ENCODE measurements at regions not wholly inside any gene's neighbourhood (a gene's known extent, or its start where the extent isn't known, plus 50 kb on each side); places are given as distances from the start of the nearest gene placed in this dataset.
"Not testable (repeated sequence)": the region's sequence is repeated elsewhere in the genome, so short reads cannot be mapped to it uniquely, and the experiment has no call there.

- Mint-ChIP-seq H3K4me3 (no peak overlapping the region), H3K27ac (no peak overlapping the region), H3K36me3 (ENCODE audit: low read depth) (no peaks in the 10 kb centered on the region), H3K4me1 (no peaks in the 10 kb centered on the region), H3K27me3 (no peaks in the 10 kb centered on the region), H3K9me3 (no peaks in the 10 kb centered on the region)
- ATAC-seq (replicated peaks), result no peak
Measured at GRCh38 chrX:128676651-128677050, 624.4 kb upstream of the ACTRT1 start.

DNA sequence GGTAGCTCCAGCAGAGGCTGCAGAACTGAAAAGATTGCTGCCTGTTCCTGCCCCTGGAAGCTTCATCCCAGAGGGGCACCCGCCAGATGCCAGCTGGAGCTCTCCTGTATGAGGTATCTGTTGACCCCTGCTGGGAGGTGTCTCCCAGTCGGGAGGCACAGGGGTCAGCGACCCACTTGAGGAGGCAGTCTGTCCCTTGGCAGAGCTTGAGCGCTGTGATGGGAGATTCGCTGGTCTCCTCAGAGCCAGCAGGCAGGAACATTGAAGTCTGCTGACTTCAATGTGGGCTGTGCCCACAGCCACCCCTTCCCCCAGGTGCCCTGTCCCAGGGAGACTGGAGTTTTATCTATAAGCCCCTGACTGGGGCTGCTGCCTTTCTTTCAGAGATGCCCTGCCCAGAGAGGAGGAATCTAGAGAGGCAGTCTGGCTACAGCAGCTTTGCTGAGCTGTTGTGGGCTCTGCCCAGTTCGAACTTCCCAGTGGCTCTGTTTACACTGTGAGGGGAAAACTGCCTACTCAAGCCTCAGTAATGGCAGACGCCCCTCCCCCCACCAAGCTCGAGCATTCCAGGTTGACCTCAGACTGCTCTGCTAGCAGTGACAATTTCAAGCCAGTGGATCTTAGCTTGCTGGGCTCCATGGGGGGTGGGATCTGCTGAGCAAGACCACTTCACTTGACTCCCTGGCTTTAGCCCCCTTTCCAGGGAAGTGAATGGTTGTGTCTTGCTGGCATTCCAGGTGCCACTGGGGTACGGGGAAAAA lies 622.3 kb upstream of the ACTRT1 start:
- not testable (repeated sequence) for H3K36me3 Mint-ChIP-seq (ENCODE audit: low read depth); H3K4me3 Mint-ChIP-seq; H3K27me3 Mint-ChIP-seq; H3K9me3 Mint-ChIP-seq; H3K4me1 Mint-ChIP-seq; H3K27ac Mint-ChIP-seq; ATAC-seq (replicated peaks)

DNA sequence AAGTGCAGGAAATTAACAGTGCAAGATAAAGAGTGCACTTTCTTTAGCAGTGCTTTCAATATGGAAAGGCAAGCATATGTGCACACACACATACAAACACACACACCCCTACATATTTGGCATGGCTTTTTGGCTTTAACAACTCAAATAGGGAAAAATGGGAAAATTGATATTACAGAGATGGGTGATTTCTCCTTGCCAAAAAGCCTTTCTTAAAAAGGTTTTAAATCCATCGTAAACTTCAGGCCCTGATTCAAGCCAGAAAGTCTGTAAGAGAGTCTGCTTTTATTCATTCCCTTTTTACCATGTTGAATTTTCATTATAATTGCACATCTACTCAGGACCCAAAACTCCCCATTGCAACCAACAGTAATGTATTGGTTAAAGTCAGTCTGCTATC lies 612.0 kb upstream of the ACTRT1 start:
- no peaks in the 10 kb centered on the region for H3K36me3 Mint-ChIP-seq (ENCODE audit: low read depth)
- no peak overlapping the region for H3K4me3 Mint-ChIP-seq
- H3K27me3 Mint-ChIP-seq, result no peaks in the 10 kb centered on the region
- no peaks in the 10 kb centered on the region for H3K9me3 Mint-ChIP-seq
- no peak overlapping the region for H3K27ac Mint-ChIP-seq
- ATAC-seq (replicated peaks), result no peak
- H3K4me1 Mint-ChIP-seq, result no peaks in the 10 kb centered on the region

DNA sequence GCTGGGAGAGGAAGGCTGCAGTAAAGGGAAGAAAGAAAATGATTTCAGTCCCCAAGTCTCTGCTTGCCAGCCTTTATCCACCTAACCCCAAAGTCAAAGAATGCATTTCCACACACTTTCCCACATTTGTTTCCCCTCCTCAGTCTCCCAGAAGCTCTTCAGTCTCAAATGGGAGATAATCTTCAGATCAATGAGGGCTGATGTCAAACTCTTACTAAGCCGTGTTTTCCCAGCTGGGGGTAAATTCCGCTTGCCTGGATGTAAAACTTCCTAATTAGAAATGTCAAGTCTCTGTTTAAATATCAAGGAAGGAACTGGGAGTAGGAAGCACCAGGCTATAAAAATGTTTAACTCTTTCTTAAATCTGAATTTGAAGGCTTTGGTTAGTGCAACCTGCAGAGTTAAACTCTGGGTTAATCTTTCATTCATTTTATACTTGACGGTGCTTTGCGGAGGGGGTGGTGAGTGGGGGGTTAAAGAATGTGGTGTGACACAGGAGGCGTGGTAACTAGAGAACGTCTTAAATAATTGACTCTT lies 601.4 kb upstream of the ACTRT1 start:
- Mint-ChIP-seq H3K27ac (no peak overlapping the region), H3K9me3 (no peaks in the 10 kb centered on the region), H3K4me3 (no peak overlapping the region), H3K4me1 (no peaks in the 10 kb centered on the region), H3K27me3 (no peaks in the 10 kb centered on the region), H3K36me3 (ENCODE audit: low read depth) (no peaks in the 10 kb centered on the region)
- ATAC-seq (replicated peaks), result no peak

GRCh38 chrX:128650326-128650725 lies 598.1 kb upstream of the ACTRT1 start:
- H3K9me3 Mint-ChIP-seq, result peaks cover 4% of the 10 kb centered on the region
- ATAC-seq (replicated peaks), result no peak
- no peak overlapping the region for H3K4me3 Mint-ChIP-seq
- no peaks in the 10 kb centered on the region for H3K27me3 Mint-ChIP-seq
- no peak overlapping the region for H3K27ac Mint-ChIP-seq
- no peaks in the 10 kb centered on the region for H3K36me3 Mint-ChIP-seq (ENCODE audit: low read depth)
- H3K4me1 Mint-ChIP-seq, result no peaks in the 10 kb centered on the region

DNA sequence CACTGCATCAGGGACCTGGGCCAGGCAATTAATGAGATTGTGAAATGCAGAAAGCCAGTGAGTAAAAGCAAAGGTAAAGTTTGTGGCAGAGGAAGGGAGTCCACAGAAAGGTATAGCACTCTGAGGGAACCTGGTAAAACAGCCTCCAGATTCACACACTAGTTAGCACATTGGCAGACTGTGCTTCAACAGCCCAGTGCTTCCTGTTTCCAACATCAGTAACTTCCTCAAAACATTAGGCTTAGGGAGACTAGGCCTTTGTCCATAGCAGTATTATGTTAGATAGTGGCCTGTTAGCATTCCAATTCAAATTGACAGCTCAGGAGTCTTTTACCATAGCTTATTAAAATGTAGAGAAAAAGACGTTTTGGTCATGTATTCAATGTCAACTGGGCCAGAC lies 582.6 kb upstream of the ACTRT1 start:
- ATAC-seq (replicated peaks), result no peak
- no peak overlapping the region for H3K27ac Mint-ChIP-seq
- H3K4me3 Mint-ChIP-seq, result no peak overlapping the region
- no peaks in the 10 kb centered on the region for H3K4me1 Mint-ChIP-seq
- no peaks in the 10 kb centered on the region for H3K27me3 Mint-ChIP-seq
- no peaks in the 10 kb centered on the region for H3K36me3 Mint-ChIP-seq (ENCODE audit: low read depth)
- H3K9me3 Mint-ChIP-seq, result no peaks in the 10 kb centered on the region

DNA sequence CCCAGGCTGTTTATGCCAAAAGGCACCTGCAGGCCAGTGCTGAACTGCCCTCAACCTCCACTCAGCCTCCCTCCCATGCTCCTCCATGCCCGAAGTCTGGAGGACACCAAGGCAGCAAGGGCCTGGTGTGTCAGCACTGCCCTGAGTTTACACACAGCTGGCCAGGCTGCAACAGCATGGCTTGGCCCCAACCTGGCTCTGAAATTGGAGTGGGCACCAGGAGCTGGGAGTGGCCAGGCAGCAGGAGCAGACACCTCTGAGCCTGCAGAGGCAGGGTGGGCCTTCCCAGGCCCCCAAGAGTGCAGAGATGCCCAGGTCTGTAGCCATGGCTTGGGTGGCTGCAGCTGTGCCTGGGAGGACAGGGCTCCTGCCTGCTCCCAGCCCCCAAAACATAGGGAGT lies 571.2 kb upstream of the ACTRT1 start:
- H3K4me1 Mint-ChIP-seq, result no peaks in the 10 kb centered on the region
- H3K27ac Mint-ChIP-seq, result no peak overlapping the region
- no peak for ATAC-seq (replicated peaks)
- no peaks in the 10 kb centered on the region for H3K9me3 Mint-ChIP-seq
- no peak overlapping the region for H3K4me3 Mint-ChIP-seq
- no peaks in the 10 kb centered on the region for H3K36me3 Mint-ChIP-seq (ENCODE audit: low read depth)
- no peaks in the 10 kb centered on the region for H3K27me3 Mint-ChIP-seq

GRCh38 chrX:128622296-128622695 lies 570.1 kb upstream of the ACTRT1 start:
- Mint-ChIP-seq H3K36me3 (ENCODE audit: low read depth) (no peaks in the 10 kb centered on the region), H3K4me1 (no peaks in the 10 kb centered on the region), H3K27ac (no peak overlapping the region), H3K9me3 (no peaks in the 10 kb centered on the region), H3K27me3 (no peaks in the 10 kb centered on the region), H3K4me3 (no peak overlapping the region)
- no peak for ATAC-seq (replicated peaks)

GRCh38 chrX:128619490-128619889 lies 567.3 kb upstream of the ACTRT1 start:
- Mint-ChIP-seq H3K9me3 (no peaks in the 10 kb centered on the region), H3K4me1 (no peaks in the 10 kb centered on the region), H3K27me3 (no peaks in the 10 kb centered on the region), H3K4me3 (no peak overlapping the region), H3K36me3 (ENCODE audit: low read depth) (no peaks in the 10 kb centered on the region), H3K27ac (no peak overlapping the region)
- no peak for ATAC-seq (replicated peaks)

DNA sequence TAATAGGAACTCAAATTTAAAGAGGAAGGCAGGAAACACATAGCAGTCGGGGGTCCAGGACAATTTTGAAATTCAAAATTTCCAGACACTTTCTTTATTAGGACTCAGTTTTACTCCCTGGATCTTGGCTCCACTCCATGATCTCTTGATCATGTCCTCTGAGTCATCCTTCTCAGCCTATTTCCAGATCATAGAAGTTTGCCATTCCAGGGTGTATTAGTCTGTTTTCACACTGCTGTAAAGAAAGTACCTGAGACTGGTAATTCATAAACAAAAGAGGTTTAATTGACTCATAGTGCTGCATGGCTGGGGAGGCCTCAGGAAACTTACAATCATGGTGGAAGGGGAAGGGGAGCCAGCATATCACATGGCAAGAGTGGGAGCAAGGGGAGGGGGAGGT lies 564.7 kb upstream of the ACTRT1 start:
- H3K27me3 Mint-ChIP-seq, result no peaks in the 10 kb centered on the region
- no peak overlapping the region for H3K27ac Mint-ChIP-seq
- no peaks in the 10 kb centered on the region for H3K9me3 Mint-ChIP-seq
- no peaks in the 10 kb centered on the region for H3K36me3 Mint-ChIP-seq (ENCODE audit: low read depth)
- H3K4me3 Mint-ChIP-seq, result no peak overlapping the region
- ATAC-seq (replicated peaks), result no peak
- H3K4me1 Mint-ChIP-seq, result no peaks in the 10 kb centered on the region

DNA sequence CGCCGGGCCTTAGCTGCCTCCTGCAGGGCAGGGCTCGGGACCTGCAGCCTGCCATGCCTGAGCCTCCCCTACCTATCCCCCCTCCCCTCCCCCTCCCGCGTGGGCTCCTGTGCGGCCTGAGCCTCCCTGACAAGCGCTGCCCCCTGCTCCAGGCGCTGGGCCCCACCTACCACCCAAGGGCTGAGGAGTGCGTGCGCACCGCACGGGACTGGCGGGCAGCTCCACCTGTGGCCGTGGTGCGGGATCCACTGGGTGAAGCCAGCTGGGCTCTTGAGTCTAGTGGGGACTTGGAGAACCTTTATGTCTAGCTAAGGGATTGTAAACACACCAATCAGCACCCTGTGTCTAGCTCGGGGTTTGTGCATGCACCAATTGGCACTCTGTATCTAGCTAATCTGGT lies 554.6 kb upstream of the ACTRT1 start:
- not testable (repeated sequence) for ATAC-seq (replicated peaks); H3K27me3 Mint-ChIP-seq; H3K4me1 Mint-ChIP-seq; H3K27ac Mint-ChIP-seq; H3K4me3 Mint-ChIP-seq; H3K9me3 Mint-ChIP-seq; H3K36me3 Mint-ChIP-seq (ENCODE audit: low read depth)

- H3K9me3 Mint-ChIP-seq; H3K36me3 Mint-ChIP-seq (ENCODE audit: low read depth); H3K4me1 Mint-ChIP-seq; H3K27me3 Mint-ChIP-seq; H3K27ac Mint-ChIP-seq; ATAC-seq (replicated peaks); H3K4me3 Mint-ChIP-seq: not testable (repeated sequence)
Measured at GRCh38 chrX:128606357-128606756, 554.2 kb upstream of the ACTRT1 start.

- no peaks in the 10 kb centered on the region for H3K9me3 Mint-ChIP-seq
- ATAC-seq (replicated peaks), result no peak
- no peak overlapping the region for H3K27ac Mint-ChIP-seq
- no peaks in the 10 kb centered on the region for H3K27me3 Mint-ChIP-seq
- no peaks in the 10 kb centered on the region for H3K4me1 Mint-ChIP-seq
- no peaks in the 10 kb centered on the region for H3K36me3 Mint-ChIP-seq (ENCODE audit: low read depth)
- no peak overlapping the region for H3K4me3 Mint-ChIP-seq
Measured at GRCh38 chrX:128601706-128602105, 549.5 kb upstream of the ACTRT1 start.

DNA sequence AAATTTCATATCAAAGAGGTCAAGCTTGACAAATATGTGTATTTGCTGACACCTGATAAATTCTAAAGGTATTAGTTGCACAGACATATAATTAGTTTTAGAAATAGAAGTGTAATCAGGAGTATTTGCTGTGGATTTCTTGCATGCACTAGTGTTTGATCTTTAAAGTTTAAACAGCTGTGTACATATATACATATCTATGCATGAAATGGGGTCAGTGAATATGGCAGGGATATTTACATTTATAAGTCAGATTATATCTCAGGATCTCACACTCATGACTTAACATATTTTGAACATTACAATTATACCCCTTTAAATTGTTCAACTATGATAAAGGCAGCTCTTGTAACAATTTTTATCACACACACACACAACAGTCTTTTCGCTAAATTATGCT lies 547.4 kb upstream of the ACTRT1 start:
- Mint-ChIP-seq H3K36me3 (ENCODE audit: low read depth) (no peaks in the 10 kb centered on the region), H3K9me3 (no peaks in the 10 kb centered on the region), H3K4me3 (no peak overlapping the region), H3K4me1 (no peaks in the 10 kb centered on the region), H3K27me3 (no peaks in the 10 kb centered on the region), H3K27ac (no peak overlapping the region)
- no peak for ATAC-seq (replicated peaks)

DNA sequence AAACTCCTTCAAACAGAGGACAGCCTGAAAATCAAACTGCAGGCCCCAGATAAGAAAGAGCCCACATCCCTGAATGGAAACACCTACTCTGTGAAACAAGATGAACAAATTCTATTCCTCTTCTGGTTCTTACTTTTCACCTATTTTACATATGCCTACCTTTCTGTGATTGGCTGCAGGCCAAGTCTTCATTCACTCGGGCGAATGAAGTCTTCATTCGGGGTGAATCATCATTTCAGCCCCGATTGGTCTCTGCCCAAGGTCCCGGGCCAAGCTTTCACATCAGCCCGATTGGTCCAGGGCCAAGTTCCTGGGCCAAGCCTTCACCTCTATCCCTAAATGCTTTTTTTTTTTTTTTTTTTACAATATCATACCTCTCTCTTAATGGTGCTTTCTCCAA lies 529.8 kb upstream of the ACTRT1 start:
- H3K4me3 Mint-ChIP-seq, result no peak overlapping the region
- no peak overlapping the region for H3K27ac Mint-ChIP-seq
- H3K27me3 Mint-ChIP-seq, result no peaks in the 10 kb centered on the region
- no peaks in the 10 kb centered on the region for H3K36me3 Mint-ChIP-seq (ENCODE audit: low read depth)
- H3K9me3 Mint-ChIP-seq, result no peaks in the 10 kb centered on the region
- ATAC-seq (replicated peaks), result no peak
- H3K4me1 Mint-ChIP-seq, result no peaks in the 10 kb centered on the region

DNA sequence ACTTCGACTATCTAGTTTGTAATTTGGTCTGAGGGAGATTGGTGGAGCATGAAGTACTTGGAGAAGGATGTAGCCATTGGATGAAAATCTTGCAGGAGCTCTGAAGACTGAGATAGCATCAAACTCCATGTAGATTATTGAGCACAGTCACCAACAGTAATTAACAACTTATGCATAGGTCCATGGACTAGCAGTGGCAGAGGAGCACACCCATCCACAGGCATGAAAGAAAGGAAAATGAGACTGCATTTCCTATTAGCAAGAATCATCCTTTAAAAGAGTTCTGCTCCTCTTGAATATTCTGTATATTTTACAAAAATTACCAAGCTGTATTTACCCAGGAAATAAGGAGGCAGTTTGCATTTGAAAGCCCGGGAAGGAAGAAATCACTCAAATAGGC lies 529.4 kb upstream of the ACTRT1 start:
- no peak for ATAC-seq (replicated peaks)
- Mint-ChIP-seq H3K27ac (no peak overlapping the region), H3K27me3 (no peaks in the 10 kb centered on the region), H3K9me3 (no peaks in the 10 kb centered on the region), H3K4me3 (no peak overlapping the region), H3K36me3 (ENCODE audit: low read depth) (no peaks in the 10 kb centered on the region), H3K4me1 (no peaks in the 10 kb centered on the region)
